ENCODE measurements at regions not wholly inside any gene's neighbourhood (a gene's known extent, or its start where the extent isn't known, plus 50 kb on each side); places are given as distances from the start of the nearest gene placed in this dataset.

- no peaks in the 10 kb centered on the region for H3K36me3 ChIP-seq
- no peak for TF ChIP-seq CTCF (IDR thresholded peaks at IDR 0.05)
- H3K9me3 ChIP-seq, result no peaks in the 10 kb centered on the region
- H3K4me3 ChIP-seq, result no peak overlapping the region
- intact Hi-C loops (cut with DNase I; ENCODE audit: low total_unique reads), result no loop called here
- H3K27ac ChIP-seq, result no peak overlapping the region
- H3K4me1 ChIP-seq, result no peaks in the 10 kb centered on the region
- no peak for DNase-seq
- no peaks in the 10 kb centered on the region for H3K27me3 ChIP-seq
Observed at GRCh38 chr7:86499986-86500385, 143.7 kb upstream of the GRM3 start.

- H3K4me1 ChIP-seq, result no peaks in the 10 kb centered on the region
- no peak overlapping the region for H3K4me3 ChIP-seq
- no peaks in the 10 kb centered on the region for H3K27me3 ChIP-seq
- no peaks in the 10 kb centered on the region for H3K36me3 ChIP-seq
- H3K27ac ChIP-seq, result no peak overlapping the region
- DNase-seq, result no peak
- intact Hi-C loops (cut with DNase I; ENCODE audit: low total_unique reads), result no loop called here
- TF ChIP-seq CTCF (IDR thresholded peaks at IDR 0.05), result no peak
- H3K9me3 ChIP-seq, result no peaks in the 10 kb centered on the region
Observed at GRCh38 chr7:86485827-86486226, 157.9 kb upstream of the GRM3 start.

GRCh38 chr7:86479144-86479543 lies 164.6 kb upstream of the GRM3 start:
- Histone ChIP-seq H3K27me3 (no peaks in the 10 kb centered on the region), H3K36me3 (no peaks in the 10 kb centered on the region), H3K4me3 (no peak overlapping the region), H3K4me1 (no peaks in the 10 kb centered on the region), H3K27ac (no peak overlapping the region), H3K9me3 (no peaks in the 10 kb centered on the region)
- TF ChIP-seq CTCF (IDR thresholded peaks at IDR 0.05), result no peak
- peak in 1 of 2 donors; percentile 60 for DNase-seq
- intact Hi-C loops (cut with DNase I; ENCODE audit: low total_unique reads), result no loop called here

GRCh38 chr7:86477343-86477935 lies 166.3 kb upstream of the GRM3 start:
- Histone ChIP-seq H3K27me3 (no peaks in the 10 kb centered on the region), H3K9me3 (no peaks in the 10 kb centered on the region), H3K36me3 (no peaks in the 10 kb centered on the region), H3K4me3 (no peak overlapping the region), H3K4me1 (no peaks in the 10 kb centered on the region), H3K27ac (no peak overlapping the region)
- no peak for DNase-seq
- no peak for TF ChIP-seq CTCF (IDR thresholded peaks at IDR 0.05)
- intact Hi-C loops (cut with DNase I; ENCODE audit: low total_unique reads), result no loop called here

GRCh38 chr7:86470763-86471162 lies 172.9 kb upstream of the GRM3 start:
- H3K4me3 ChIP-seq, result no peak overlapping the region
- no peak overlapping the region for H3K27ac ChIP-seq
- intact Hi-C loops (cut with DNase I; ENCODE audit: low total_unique reads), result no loop called here
- H3K27me3 ChIP-seq, result no peaks in the 10 kb centered on the region
- DNase-seq, result no peak
- H3K4me1 ChIP-seq, result no peaks in the 10 kb centered on the region
- TF ChIP-seq CTCF (IDR thresholded peaks at IDR 0.05), result no peak
- no peaks in the 10 kb centered on the region for H3K9me3 ChIP-seq
- H3K36me3 ChIP-seq, result no peaks in the 10 kb centered on the region
